ENCODE measurements at regions not wholly inside any gene's neighbourhood (a gene's known extent, or its start where the extent isn't known, plus 50 kb on each side); places are given as distances from the start of the nearest gene placed in this dataset.

GRCh38 chr16:55056585-55057401 is 126.1 kb downstream of the IRX5 start:
- no peaks in the 10 kb centered on the region for H3K79me2 ChIP-seq (ENCODE audit: control insufficient read depth, insufficient read depth, low read length)
- no peaks in the 10 kb centered on the region for H3K4me1 ChIP-seq (ENCODE audit: control insufficient read depth, extremely low read depth, insufficient read depth, low read length)
- H3K4me2 ChIP-seq (ENCODE audit: extremely low read depth, insufficient read depth, low read length): peak overlapping the region; percentile 63
- no peaks in the 10 kb centered on the region for H3K9me3 ChIP-seq (ENCODE audit: control insufficient read depth, insufficient read depth, low read depth, low read length)
- H3K36me3 ChIP-seq (ENCODE audit: control insufficient read depth, insufficient read depth, low read length): no peaks in the 10 kb centered on the region
- TF ChIP-seq EZH2 (IDR thresholded peaks at IDR 0.05; ENCODE audit: low read length, missing control alignments) (no peak), CTCF (conservative IDR thresholded peaks at IDR 0.05 in 1 of 2, IDR thresholded peaks at IDR 0.05 in 1 of 2; ENCODE audit: low read depth in 1 of 2, low read length in 2 of 2) (no peak)
- H3K9ac ChIP-seq (ENCODE audit: insufficient read depth, low read length): no peak overlapping the region
- DNase-seq (ENCODE audit: low read depth in 2 of 2): peak in 1 of 2 donors; percentile 2
- no peaks in the 10 kb centered on the region for H4K20me1 ChIP-seq (ENCODE audit: control insufficient read depth, extremely low read depth, insufficient read depth, low read length)
- H3K27me3 ChIP-seq (ENCODE audit: control insufficient read depth, insufficient read depth, low read length): peaks cover 5% of the 10 kb centered on the region
- no peak overlapping the region for H3K27ac ChIP-seq (ENCODE audit: insufficient read depth, low read length)
- H3K4me3 ChIP-seq (replicated peaks in 1 of 4; ENCODE audit: control extremely low read depth in 1 of 4, insufficient read depth in 1 of 4, low read depth in 3 of 4, low read length in 4 of 4): peak overlapping the region in 1 of 4 experiments; percentile 22
- H2AFZ ChIP-seq (ENCODE audit: low read length): no peak overlapping the region

DNA sequence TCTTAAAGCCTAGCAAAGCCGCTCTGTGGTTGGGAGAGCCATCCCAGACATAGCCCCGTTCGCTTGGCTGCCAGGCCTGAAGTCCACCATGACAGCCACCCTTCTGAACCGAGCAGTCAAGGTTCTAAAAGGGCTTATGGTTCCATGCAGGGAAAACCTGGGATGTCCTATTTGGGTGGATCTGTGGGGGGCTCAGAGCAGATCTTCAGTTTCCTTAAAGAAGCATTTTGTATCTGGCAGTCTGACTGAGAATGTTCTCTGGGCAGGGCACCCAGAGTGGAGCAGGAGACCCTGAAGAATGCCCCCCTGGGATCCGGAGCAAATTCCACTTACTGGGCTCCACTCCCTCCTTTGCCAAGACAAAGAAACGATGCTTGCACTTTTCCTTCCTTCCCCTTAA is 127.2 kb downstream of the IRX5 start:
- H2AFZ ChIP-seq (ENCODE audit: low read length): no peak overlapping the region
- H3K9ac ChIP-seq (ENCODE audit: insufficient read depth, low read length): no peak overlapping the region
- no peaks in the 10 kb centered on the region for H3K9me3 ChIP-seq (ENCODE audit: control insufficient read depth, insufficient read depth, low read depth, low read length)
- no peak overlapping the region for H3K4me2 ChIP-seq (ENCODE audit: extremely low read depth, insufficient read depth, low read length)
- peaks cover 5% of the 10 kb centered on the region for H3K27me3 ChIP-seq (ENCODE audit: control insufficient read depth, insufficient read depth, low read length)
- DNase-seq (ENCODE audit: low read depth in 2 of 2): no peak
- H4K20me1 ChIP-seq (ENCODE audit: control insufficient read depth, extremely low read depth, insufficient read depth, low read length): no peaks in the 10 kb centered on the region
- TF ChIP-seq CTCF (conservative IDR thresholded peaks at IDR 0.05 in 1 of 2, IDR thresholded peaks at IDR 0.05 in 1 of 2; ENCODE audit: low read depth in 1 of 2, low read length in 2 of 2) (no peak), EZH2 (IDR thresholded peaks at IDR 0.05; ENCODE audit: low read length, missing control alignments) (no peak)
- no peaks in the 10 kb centered on the region for H3K79me2 ChIP-seq (ENCODE audit: control insufficient read depth, insufficient read depth, low read length)
- no peak overlapping the region for H3K27ac ChIP-seq (ENCODE audit: insufficient read depth, low read length)
- no peaks in the 10 kb centered on the region for H3K36me3 ChIP-seq (ENCODE audit: control insufficient read depth, insufficient read depth, low read length)
- H3K4me1 ChIP-seq (ENCODE audit: control insufficient read depth, extremely low read depth, insufficient read depth, low read length): no peaks in the 10 kb centered on the region
- H3K4me3 ChIP-seq (replicated peaks in 1 of 4; ENCODE audit: control extremely low read depth in 1 of 4, insufficient read depth in 1 of 4, low read depth in 3 of 4, low read length in 4 of 4): no peak overlapping the region

DNA sequence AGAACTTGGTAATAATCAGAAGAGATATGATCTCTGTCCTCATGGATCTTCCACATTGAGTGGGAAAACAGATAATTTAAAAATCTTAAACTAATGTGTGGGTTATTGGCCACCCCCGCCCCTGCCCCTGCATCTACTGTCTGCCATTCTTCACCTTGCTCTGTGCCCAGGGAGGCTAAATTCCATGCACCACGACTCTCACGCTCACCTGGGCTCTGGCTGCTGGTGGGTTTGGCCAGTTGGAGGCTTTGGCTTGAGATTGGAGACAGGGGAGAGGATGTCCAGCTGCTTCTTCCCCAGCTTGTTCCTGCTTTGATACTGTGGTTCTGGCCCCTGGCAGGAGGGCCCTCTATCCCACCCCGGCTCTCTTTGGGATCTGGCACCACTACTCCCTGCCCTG is 127.9 kb downstream of the IRX5 start:
- Histone ChIP-seq H3K27me3 (ENCODE audit: control insufficient read depth, insufficient read depth, low read length) (peaks cover 5% of the 10 kb centered on the region), H3K27ac (ENCODE audit: insufficient read depth, low read length) (no peak overlapping the region), H3K4me3 (replicated peaks in 1 of 4; ENCODE audit: control extremely low read depth in 1 of 4, insufficient read depth in 1 of 4, low read depth in 3 of 4, low read length in 4 of 4) (no peak overlapping the region), H2AFZ (ENCODE audit: low read length) (no peak overlapping the region), H3K36me3 (ENCODE audit: control insufficient read depth, insufficient read depth, low read length) (no peaks in the 10 kb centered on the region), H3K4me2 (ENCODE audit: extremely low read depth, insufficient read depth, low read length) (no peak overlapping the region), H4K20me1 (ENCODE audit: control insufficient read depth, extremely low read depth, insufficient read depth, low read length) (no peaks in the 10 kb centered on the region), H3K9ac (ENCODE audit: insufficient read depth, low read length) (no peak overlapping the region), H3K9me3 (ENCODE audit: control insufficient read depth, insufficient read depth, low read depth, low read length) (no peaks in the 10 kb centered on the region), H3K79me2 (ENCODE audit: control insufficient read depth, insufficient read depth, low read length) (no peaks in the 10 kb centered on the region), H3K4me1 (ENCODE audit: control insufficient read depth, extremely low read depth, insufficient read depth, low read length) (no peaks in the 10 kb centered on the region)
- TF ChIP-seq EZH2 (IDR thresholded peaks at IDR 0.05; ENCODE audit: low read length, missing control alignments): no peak
- TF ChIP-seq CTCF (conservative IDR thresholded peaks at IDR 0.05 in 1 of 2, IDR thresholded peaks at IDR 0.05 in 1 of 2; ENCODE audit: low read depth in 1 of 2, low read length in 2 of 2): no peak
- no peak for DNase-seq (ENCODE audit: low read depth in 2 of 2)

Data from fibroblast of lung (primary cell).